ENCODE measurements at regions not wholly inside any gene's neighbourhood (a gene's known extent, or its start where the extent isn't known, plus 50 kb on each side); places are given as distances from the start of the nearest gene placed in this dataset.

DNA sequence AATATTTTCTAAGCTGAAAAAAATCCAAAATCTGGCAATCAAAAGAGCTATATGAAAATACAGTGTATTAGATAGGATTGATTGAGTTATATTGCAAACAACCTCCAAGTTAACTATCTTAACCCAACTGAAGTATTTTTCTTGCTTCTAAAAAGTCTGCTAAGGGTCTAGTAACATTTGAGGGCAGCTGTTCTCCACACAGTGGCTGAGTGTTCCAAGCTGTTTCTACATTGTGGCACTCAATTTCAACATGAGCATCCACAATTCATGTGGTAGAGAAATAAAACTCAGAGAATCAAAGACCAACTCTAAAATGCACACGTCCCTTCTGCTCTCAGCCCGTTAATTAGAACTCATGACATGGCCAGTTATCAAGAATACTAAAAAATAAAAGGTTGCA lies 340.0 kb downstream of the C12orf50 start:
- no peak for ATAC-seq
- no peak for TF ChIP-seq POLR2A (IDR thresholded peaks at IDR 0.05)
- TF ChIP-seq, protein P1, sequence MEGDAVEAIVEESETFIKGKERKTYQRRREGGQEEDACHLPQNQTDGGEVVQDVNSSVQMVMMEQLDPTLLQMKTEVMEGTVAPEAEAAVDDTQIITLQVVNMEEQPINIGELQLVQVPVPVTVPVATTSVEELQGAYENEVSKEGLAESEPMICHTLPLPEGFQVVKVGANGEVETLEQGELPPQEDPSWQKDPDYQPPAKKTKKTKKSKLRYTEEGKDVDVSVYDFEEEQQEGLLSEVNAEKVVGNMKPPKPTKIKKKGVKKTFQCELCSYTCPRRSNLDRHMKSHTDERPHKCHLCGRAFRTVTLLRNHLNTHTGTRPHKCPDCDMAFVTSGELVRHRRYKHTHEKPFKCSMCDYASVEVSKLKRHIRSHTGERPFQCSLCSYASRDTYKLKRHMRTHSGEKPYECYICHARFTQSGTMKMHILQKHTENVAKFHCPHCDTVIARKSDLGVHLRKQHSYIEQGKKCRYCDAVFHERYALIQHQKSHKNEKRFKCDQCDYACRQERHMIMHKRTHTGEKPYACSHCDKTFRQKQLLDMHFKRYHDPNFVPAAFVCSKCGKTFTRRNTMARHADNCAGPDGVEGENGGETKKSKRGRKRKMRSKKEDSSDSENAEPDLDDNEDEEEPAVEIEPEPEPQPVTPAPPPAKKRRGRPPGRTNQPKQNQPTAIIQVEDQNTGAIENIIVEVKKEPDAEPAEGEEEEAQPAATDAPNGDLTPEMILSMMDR (IDR thresholded peaks at IDR 0.05): no peak
- DNase-seq: no peak
- 69% methylated on average over 2 of the region's 2 CpGs for WGBS (ENCODE audit: insufficient coverage, low coverage, low lambda C conversion rate, missing lambda C conversion rate)
- intact Hi-C loops (cut with DNase I): no loop called here
- peaks cover 0 to 8% (median 0%) of the 10 kb centered on the region in 4 donors for H3K4me1 ChIP-seq
- H3K27me3 ChIP-seq: no peaks in the 10 kb centered on the region
- no peaks in the 10 kb centered on the region for H3K36me3 ChIP-seq
- no peak overlapping the region for H3K4me3 ChIP-seq
- H3K27ac ChIP-seq: no peak overlapping the region
- no peaks in the 10 kb centered on the region for H3K9me3 ChIP-seq

DNA sequence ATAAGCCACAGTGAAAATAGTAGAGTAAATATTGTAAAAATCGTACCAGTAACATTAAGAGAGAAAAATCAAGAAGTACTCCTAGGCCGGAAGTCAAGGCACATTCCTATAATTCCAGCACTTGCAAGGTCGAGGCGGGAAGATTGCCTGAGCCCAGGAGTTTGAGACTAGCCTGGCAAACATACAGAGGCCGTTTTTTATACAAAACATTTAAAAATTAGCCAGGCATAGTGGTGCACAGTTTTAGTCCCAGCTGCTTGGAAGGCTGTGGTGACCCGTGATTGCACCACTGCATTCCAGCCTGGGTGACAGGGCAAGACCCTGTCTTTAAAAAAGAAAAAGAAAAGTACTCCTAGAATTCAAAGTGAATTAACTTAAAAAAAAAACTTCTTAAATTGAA lies 341.8 kb downstream of the C12orf50 start:
- ATAC-seq: peak; percentile 73 to 89 (median 86)
- intact Hi-C loops (cut with DNase I): no loop called here
- TF ChIP-seq, protein P1 (IDR thresholded peaks at IDR 0.05): no peak
- no peak for TF ChIP-seq POLR2A (IDR thresholded peaks at IDR 0.05)
- no peaks in the 10 kb centered on the region for H3K9me3 ChIP-seq
- WGBS (ENCODE audit: insufficient coverage, low coverage, low lambda C conversion rate, missing lambda C conversion rate): 16% methylated on average over 6 of the region's 6 CpGs
- DNase-seq: peak; percentile 28 to 58 (median 47)
- no peaks in the 10 kb centered on the region for H3K36me3 ChIP-seq
- no peaks in the 10 kb centered on the region for H3K27me3 ChIP-seq
- H3K4me3 ChIP-seq: no peak overlapping the region
- peaks cover 0 to 8% (median 0%) of the 10 kb centered on the region in 4 donors for H3K4me1 ChIP-seq
- H3K27ac ChIP-seq: no peak overlapping the region

DNA sequence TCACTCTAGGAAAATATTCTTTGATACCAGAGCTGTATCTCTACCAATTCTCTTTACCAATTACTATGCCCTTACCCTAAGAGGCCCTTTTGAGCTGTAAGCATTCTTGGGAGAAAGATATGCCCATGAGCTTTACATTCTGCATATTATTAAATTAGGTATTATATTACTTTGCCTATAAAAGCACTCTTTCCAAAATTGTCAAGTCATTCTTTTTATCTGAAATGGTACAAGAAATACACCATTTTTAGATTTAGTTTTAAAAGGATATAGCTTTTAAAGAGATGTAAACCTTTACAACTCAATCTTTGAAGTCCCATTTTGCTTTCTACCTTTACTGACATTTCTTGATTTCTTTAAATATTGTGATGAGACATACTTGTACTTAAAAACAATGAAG lies 343.5 kb downstream of the C12orf50 start:
- no peaks in the 10 kb centered on the region for H3K9me3 ChIP-seq
- H3K36me3 ChIP-seq: no peaks in the 10 kb centered on the region
- no peak for TF ChIP-seq POLR2A (IDR thresholded peaks at IDR 0.05)
- TF ChIP-seq, protein P1 (IDR thresholded peaks at IDR 0.05): no peak
- intact Hi-C loops (cut with DNase I): no loop called here
- ATAC-seq: no peak
- H3K27ac ChIP-seq: no peak overlapping the region
- DNase-seq: no peak
- no peaks in the 10 kb centered on the region for H3K27me3 ChIP-seq
- H3K4me3 ChIP-seq: no peak overlapping the region
- H3K4me1 ChIP-seq: peaks cover 0 to 8% (median 0%) of the 10 kb centered on the region in 4 donors

DNA sequence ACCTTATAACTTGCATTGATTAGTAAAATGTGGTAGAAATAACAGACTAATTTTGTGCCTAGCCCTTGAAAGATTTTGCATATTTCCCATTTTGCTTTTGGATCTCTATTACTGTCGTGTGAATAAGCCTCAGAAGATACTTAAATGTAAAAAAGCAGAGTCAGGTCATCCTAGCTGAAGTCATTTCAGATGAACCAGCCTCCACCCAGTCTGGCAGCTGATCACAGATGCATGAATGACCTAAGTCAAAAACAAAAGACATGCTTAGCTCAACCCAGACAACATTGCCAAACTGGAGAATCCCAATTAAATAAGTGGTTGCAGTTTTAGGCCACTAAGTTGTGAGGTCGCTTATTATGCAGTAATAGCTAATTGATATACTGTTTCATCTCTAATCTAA lies 349.9 kb downstream of the C12orf50 start:
- 76% methylated on average over 2 of the region's 2 CpGs for WGBS (ENCODE audit: insufficient coverage, low coverage, low lambda C conversion rate, missing lambda C conversion rate)
- ATAC-seq: no peak
- Histone ChIP-seq H3K36me3 (no peaks in the 10 kb centered on the region), H3K27ac (no peak overlapping the region), H3K4me3 (no peak overlapping the region), H3K9me3 (no peaks in the 10 kb centered on the region), H3K4me1 (no peaks in the 10 kb centered on the region), H3K27me3 (no peaks in the 10 kb centered on the region)
- TF ChIP-seq, protein P1 (IDR thresholded peaks at IDR 0.05): no peak
- TF ChIP-seq POLR2A (IDR thresholded peaks at IDR 0.05): no peak
- intact Hi-C loops (cut with DNase I): no loop called here
- DNase-seq: no peak

DNA sequence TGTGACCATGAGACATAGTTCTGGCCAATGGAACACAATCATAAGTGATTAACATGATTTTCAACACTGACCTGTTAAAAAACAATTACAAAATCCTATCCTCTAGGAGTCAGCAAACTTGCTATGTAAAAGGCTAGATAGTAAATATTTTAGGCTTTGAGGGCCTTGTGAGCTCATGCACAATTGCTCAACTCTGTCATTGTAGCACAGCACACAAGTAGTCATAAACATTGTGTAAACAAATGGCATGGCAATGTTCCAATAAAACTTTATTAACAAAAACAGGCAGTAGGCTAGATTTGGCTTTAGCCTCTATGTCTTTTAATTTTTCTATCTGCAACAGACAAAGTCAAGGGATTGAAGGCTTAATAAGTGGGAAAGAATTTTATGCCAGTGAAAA lies 350.7 kb downstream of the C12orf50 start:
- Histone ChIP-seq H3K36me3 (no peaks in the 10 kb centered on the region), H3K4me1 (no peaks in the 10 kb centered on the region), H3K27ac (no peak overlapping the region), H3K4me3 (no peak overlapping the region), H3K9me3 (no peaks in the 10 kb centered on the region), H3K27me3 (no peaks in the 10 kb centered on the region)
- peak in 3 of 4 donors; percentile 58 to 82 (median 66) for ATAC-seq
- DNase-seq: no peak
- TF ChIP-seq, protein P1 (IDR thresholded peaks at IDR 0.05): no peak
- TF ChIP-seq POLR2A (IDR thresholded peaks at IDR 0.05): no peak
- intact Hi-C loops (cut with DNase I): no loop called here
